Activated CD8-positive, alpha-beta T cell treated with anti-CD3 and anti-CD28 coated beads, Interleukin-2, amount 10 ng/mL, durations not matched to agents 7 days and 5 days (primary cell): ENCODE measurements at regions not wholly inside any gene's neighbourhood (a gene's known extent, or its start where the extent isn't known, plus 50 kb on each side); places are given as distances from the start of the nearest gene placed in this dataset.

Source experiments
- ATAC-seq: fragments of 150-1000 bp; cut with Tn5 transposase; one replicate; pipeline ENCODE4 v1.10.0; 2021; ENCODE audit warnings: moderate library complexity
- CTCF ChIA-PET: fragments of 350-600 bp; sonication (Branson Sonifier 250); formaldehyde crosslinking; loops from one replicate; lab custom pipeline; 2021; ENCODE audit warnings: antibody characterized with exemption; lab: Charles Lee
- POLR2A ChIA-PET: fragments of 350-600 bp; sonication (Branson Sonifier 250); formaldehyde crosslinking; loops from one replicate; lab custom pipeline; 2021; ENCODE audit warnings: antibody characterized with exemption; lab: Charles Lee
- DNase-seq: peaks from one replicate; pipeline ENCODE4 v3.0.0-alpha.2; 2020
- H3K27ac Mint-ChIP-seq: one replicate; pipeline ENCODE4 v1.8.0; 2021; ENCODE audit warnings: mild to moderate bottlenecking, mixed read lengths
- H3K27me3 Mint-ChIP-seq: one replicate; pipeline ENCODE4 v1.8.0; 2021; ENCODE audit warnings: low read depth, mixed read lengths
- H3K36me3 Mint-ChIP-seq: one replicate; pipeline ENCODE4 v1.8.0; 2021; ENCODE audit warnings: low read depth, mixed read lengths
- H3K4me1 Mint-ChIP-seq: one replicate; pipeline ENCODE4 v1.8.0; 2021; ENCODE audit warnings: low read depth, mixed read lengths
- H3K4me3 Mint-ChIP-seq: one replicate; pipeline ENCODE4 v1.8.0; 2021; ENCODE audit warnings: mild to moderate bottlenecking, mixed read lengths
- H3K9me3 Mint-ChIP-seq: one replicate; pipeline ENCODE4 v1.8.0; 2022; ENCODE audit warnings: mixed read lengths; ENCODE audit not compliant: insufficient read depth

GRCh38 chr5:58153255-58153654, 306.6 kb downstream of the PLK2 start:
- POLR2A ChIA-PET = no interaction called here
- Mint-ChIP-seq H3K4me1 (no peaks in the 10 kb centered on the region), H3K4me3 (no peak overlapping the region), H3K36me3 (no peaks in the 10 kb centered on the region), H3K9me3 (no peaks in the 10 kb centered on the region), H3K27me3 (no peaks in the 10 kb centered on the region), H3K27ac (no peak overlapping the region)
- ATAC-seq = no peak
- DNase-seq = no peak
- CTCF ChIA-PET = no interaction called here

- no peak for ATAC-seq
- no peaks in the 10 kb centered on the region for H3K27me3 Mint-ChIP-seq
- CTCF ChIA-PET = no interaction called here
- POLR2A ChIA-PET = no interaction called here
- DNase-seq = no peak
- no peaks in the 10 kb centered on the region for H3K36me3 Mint-ChIP-seq
- H3K4me3 Mint-ChIP-seq = no peak overlapping the region
- no peaks in the 10 kb centered on the region for H3K9me3 Mint-ChIP-seq
- H3K27ac Mint-ChIP-seq = no peak overlapping the region
- H3K4me1 Mint-ChIP-seq = no peaks in the 10 kb centered on the region
Measured at GRCh38 chr5:58151414-58151813, 308.5 kb downstream of the PLK2 start.

GRCh38 chr5:58150926-58151325, 309.0 kb downstream of the PLK2 start:
- POLR2A ChIA-PET = no interaction called here
- H3K36me3 Mint-ChIP-seq = no peaks in the 10 kb centered on the region
- DNase-seq (no peak), ATAC-seq (no peak)
- no peaks in the 10 kb centered on the region for H3K9me3 Mint-ChIP-seq
- CTCF ChIA-PET = no interaction called here
- no peaks in the 10 kb centered on the region for H3K4me1 Mint-ChIP-seq
- no peaks in the 10 kb centered on the region for H3K27me3 Mint-ChIP-seq
- H3K27ac Mint-ChIP-seq = no peak overlapping the region
- no peak overlapping the region for H3K4me3 Mint-ChIP-seq

GRCh38 chr5:58149746-58150145, 310.1 kb downstream of the PLK2 start:
- DNase-seq (no peak), ATAC-seq (no peak)
- CTCF ChIA-PET = interaction anchor here (1.2 kb wide), 1 partner anchor 9 kb away, joined by 4 read pairs; no protein-coding TSS in a partner anchor
- H3K4me1 Mint-ChIP-seq = no peaks in the 10 kb centered on the region
- POLR2A ChIA-PET = no interaction called here
- no peaks in the 10 kb centered on the region for H3K27me3 Mint-ChIP-seq
- no peaks in the 10 kb centered on the region for H3K9me3 Mint-ChIP-seq
- H3K36me3 Mint-ChIP-seq = no peaks in the 10 kb centered on the region
- no peak overlapping the region for H3K4me3 Mint-ChIP-seq
- H3K27ac Mint-ChIP-seq = no peak overlapping the region

- H3K27me3 Mint-ChIP-seq = no peaks in the 10 kb centered on the region
- H3K36me3 Mint-ChIP-seq = no peaks in the 10 kb centered on the region
- ChIA-PET CTCF (interaction anchor here (1.2 kb wide), 1 partner anchor 9 kb away, joined by 4 read pairs; no protein-coding TSS in a partner anchor), POLR2A (no interaction called here)
- ATAC-seq (no peak), DNase-seq (no peak)
- no peak overlapping the region for H3K4me3 Mint-ChIP-seq
- no peaks in the 10 kb centered on the region for H3K4me1 Mint-ChIP-seq
- H3K9me3 Mint-ChIP-seq = no peaks in the 10 kb centered on the region
- H3K27ac Mint-ChIP-seq = no peak overlapping the region
Measured at GRCh38 chr5:58149345-58149744, 310.5 kb downstream of the PLK2 start.

- no peaks in the 10 kb centered on the region for H3K4me1 Mint-ChIP-seq
Measured at GRCh38 chr5:58148254-58148775, 311.6 kb downstream of the PLK2 start.

GRCh38 chr5:58145397-58145934, 314.4 kb downstream of the PLK2 start:
- Mint-ChIP-seq H3K36me3 (no peaks in the 10 kb centered on the region), H3K9me3 (no peaks in the 10 kb centered on the region), H3K27ac (no peak overlapping the region)

More at GRCh38 chr5:58148254-58148775, 311.6 kb downstream of the PLK2 start:
- ChIA-PET CTCF (no interaction called here), POLR2A (no interaction called here)
- Mint-ChIP-seq H3K4me3 (no peak overlapping the region), H3K27me3 (no peaks in the 10 kb centered on the region), H3K27ac (no peak overlapping the region), H3K9me3 (no peaks in the 10 kb centered on the region), H3K36me3 (no peaks in the 10 kb centered on the region)
- no peak for ATAC-seq
- DNase-seq = no peak

GRCh38 chr5:58143727-58144126, 316.2 kb downstream of the PLK2 start:
- no peak overlapping the region for H3K4me3 Mint-ChIP-seq
- H3K4me1 Mint-ChIP-seq = no peaks in the 10 kb centered on the region
- no peak for DNase-seq
- no peaks in the 10 kb centered on the region for H3K36me3 Mint-ChIP-seq
- no peak overlapping the region for H3K27ac Mint-ChIP-seq
- CTCF ChIA-PET = interaction anchor here (1.5 kb wide), 1 partner anchor 318 kb away, joined by 3 read pairs; no protein-coding TSS in a partner anchor
- H3K27me3 Mint-ChIP-seq = no peaks in the 10 kb centered on the region
- POLR2A ChIA-PET = no interaction called here
- no peaks in the 10 kb centered on the region for H3K9me3 Mint-ChIP-seq
- ATAC-seq = no peak

More at GRCh38 chr5:58145397-58145934, 314.4 kb downstream of the PLK2 start:
- no peaks in the 10 kb centered on the region for H3K4me1 Mint-ChIP-seq
- no peaks in the 10 kb centered on the region for H3K27me3 Mint-ChIP-seq
- ATAC-seq (no peak), DNase-seq (no peak)
- POLR2A ChIA-PET = no interaction called here
- CTCF ChIA-PET = no interaction called here
- no peak overlapping the region for H3K4me3 Mint-ChIP-seq

GRCh38 chr5:58143181-58143580, 316.7 kb downstream of the PLK2 start:
- no peaks in the 10 kb centered on the region for H3K9me3 Mint-ChIP-seq
- no peaks in the 10 kb centered on the region for H3K36me3 Mint-ChIP-seq
- no peaks in the 10 kb centered on the region for H3K4me1 Mint-ChIP-seq
- no peak overlapping the region for H3K27ac Mint-ChIP-seq
- DNase-seq = no peak
- H3K27me3 Mint-ChIP-seq = no peaks in the 10 kb centered on the region
- no peak overlapping the region for H3K4me3 Mint-ChIP-seq
- ATAC-seq = no peak
- ChIA-PET CTCF (interaction anchor here (1.5 kb wide), 1 partner anchor 318 kb away, joined by 3 read pairs; no protein-coding TSS in a partner anchor), POLR2A (no interaction called here)

GRCh38 chr5:58138791-58139190, 321.1 kb downstream of the PLK2 start:
- Mint-ChIP-seq H3K4me1 (no peaks in the 10 kb centered on the region), H3K9me3 (no peaks in the 10 kb centered on the region), H3K36me3 (no peaks in the 10 kb centered on the region), H3K27me3 (peaks cover 3% of the 10 kb centered on the region), H3K27ac (no peak overlapping the region), H3K4me3 (no peak overlapping the region)
- CTCF ChIA-PET = no interaction called here
- POLR2A ChIA-PET = no interaction called here
- DNase-seq (no peak), ATAC-seq (no peak)

GRCh38 chr5:58136406-58136805, 323.5 kb downstream of the PLK2 start:
- Mint-ChIP-seq H3K36me3 (no peaks in the 10 kb centered on the region), H3K9me3 (no peaks in the 10 kb centered on the region)

GRCh38 chr5:58135571-58136335, 324.1 kb downstream of the PLK2 start:
- no peak for ATAC-seq
- H3K4me1 Mint-ChIP-seq = no peaks in the 10 kb centered on the region
- H3K9me3 Mint-ChIP-seq = no peaks in the 10 kb centered on the region
- no peak for DNase-seq
- no peak overlapping the region for H3K4me3 Mint-ChIP-seq
- peaks cover 3% of the 10 kb centered on the region for H3K27me3 Mint-ChIP-seq
- no peaks in the 10 kb centered on the region for H3K36me3 Mint-ChIP-seq
- CTCF ChIA-PET = no interaction called here
- H3K27ac Mint-ChIP-seq = no peak overlapping the region
- POLR2A ChIA-PET = no interaction called here

More at GRCh38 chr5:58136406-58136805, 323.5 kb downstream of the PLK2 start:
- Mint-ChIP-seq H3K27ac (no peak overlapping the region), H3K4me3 (no peak overlapping the region), H3K4me1 (no peaks in the 10 kb centered on the region), H3K27me3 (peaks cover 3% of the 10 kb centered on the region)
- CTCF ChIA-PET = no interaction called here
- POLR2A ChIA-PET = no interaction called here
- ATAC-seq (no peak), DNase-seq (no peak)
